NCI-H146 treated with DMSO at 0.1 percent for 48 hours (cell line): ENCODE measurements at regions not wholly inside any gene's neighbourhood (a gene's known extent, or its start where the extent isn't known, plus 50 kb on each side); places are given as distances from the start of the nearest gene placed in this dataset.

Experiments used
- DNase-seq: peaks from one replicate; lab custom pipeline; 2025; ENCODE audit not compliant: unreplicated experiment; lab: John Stamatoyannopoulos, UW

GRCh38 chr3:168534761-168535160, 439.0 kb upstream of the GOLIM4 start:
- no peak for DNase-seq

GRCh38 chr3:168533600-168533999, 437.9 kb upstream of the GOLIM4 start:
- no peak for DNase-seq

- DNase-seq: no peak
Observed at GRCh38 chr3:168532135-168532534, 436.4 kb upstream of the GOLIM4 start.

GRCh38 chr3:168531116-168531515, 435.4 kb upstream of the GOLIM4 start:
- DNase-seq: no peak

- DNase-seq: no peak
Observed at GRCh38 chr3:168524129-168524528, 428.4 kb upstream of the GOLIM4 start.

GRCh38 chr3:168517249-168518071, 421.7 kb upstream of the GOLIM4 start:
- peak; percentile 96 for DNase-seq

GRCh38 chr3:168514252-168514651, 418.5 kb upstream of the GOLIM4 start:
- no peak for DNase-seq

GRCh38 chr3:168512802-168513201, 417.1 kb upstream of the GOLIM4 start:
- no peak for DNase-seq

GRCh38 chr3:168511428-168512014, 415.8 kb upstream of the GOLIM4 start:
- DNase-seq: peak; percentile 46

GRCh38 chr3:168506589-168506988, 410.9 kb upstream of the GOLIM4 start:
- no peak for DNase-seq

GRCh38 chr3:168501570-168501969, 405.8 kb upstream of the GOLIM4 start:
- DNase-seq: no peak

- DNase-seq: no peak
Observed at GRCh38 chr3:168498194-168498593, 402.5 kb upstream of the GOLIM4 start.

GRCh38 chr3:168497741-168498140, 402.0 kb upstream of the GOLIM4 start:
- DNase-seq: peak; percentile 81

- DNase-seq: peak; percentile 29
Observed at GRCh38 chr3:168497183-168497582, 401.5 kb upstream of the GOLIM4 start.

GRCh38 chr3:168495932-168496331, 400.2 kb upstream of the GOLIM4 start:
- peak; percentile 77 for DNase-seq

GRCh38 chr3:168495270-168495669, 399.5 kb upstream of the GOLIM4 start:
- peak; percentile 62 for DNase-seq

- no peak for DNase-seq
Observed at GRCh38 chr3:168493412-168494205, 397.9 kb upstream of the GOLIM4 start.

- no peak for DNase-seq
Observed at GRCh38 chr3:168490981-168491380, 395.3 kb upstream of the GOLIM4 start.

GRCh38 chr3:168489301-168489700, 393.6 kb upstream of the GOLIM4 start:
- no peak for DNase-seq

- DNase-seq: no peak
Observed at GRCh38 chr3:168485936-168486335, 390.2 kb upstream of the GOLIM4 start.

- no peak for DNase-seq
Observed at GRCh38 chr3:168476360-168476980, 380.7 kb upstream of the GOLIM4 start.
